ENCODE measurements at regions not wholly inside any gene's neighbourhood (a gene's known extent, or its start where the extent isn't known, plus 50 kb on each side); places are given as distances from the start of the nearest gene placed in this dataset.
"Not testable (repeated sequence)": the region's sequence is repeated elsewhere in the genome, so short reads cannot be mapped to it uniquely, and the experiment has no call there.

GRCh38 chr14:95769976-95770375 is 56.1 kb upstream of the TCL1A start:
- no peak overlapping the region for H3K4me3 Mint-ChIP-seq
- no peaks in the 10 kb centered on the region for H3K9me3 Mint-ChIP-seq
- no peaks in the 10 kb centered on the region for H3K36me3 Mint-ChIP-seq (ENCODE audit: insufficient read depth)
- peaks cover 16% of the 10 kb centered on the region for H3K27me3 Mint-ChIP-seq (ENCODE audit: low read depth)
- no peaks in the 10 kb centered on the region for H3K4me1 Mint-ChIP-seq (ENCODE audit: low read depth)
- DNase-seq (no peak), ATAC-seq (no peak)

GRCh38 chr14:95769431-95769830 is 55.5 kb upstream of the TCL1A start:
- H3K4me1 Mint-ChIP-seq (ENCODE audit: low read depth); ATAC-seq; DNase-seq; H3K4me3 Mint-ChIP-seq; H3K9me3 Mint-ChIP-seq; H3K36me3 Mint-ChIP-seq (ENCODE audit: insufficient read depth): not testable (repeated sequence)
- peaks cover 13% of the 10 kb centered on the region for H3K27me3 Mint-ChIP-seq (ENCODE audit: low read depth)

- Mint-ChIP-seq H3K36me3 (ENCODE audit: insufficient read depth) (no peaks in the 10 kb centered on the region), H3K27me3 (ENCODE audit: low read depth) (peaks cover 32% of the 10 kb centered on the region), H3K4me3 (no peak overlapping the region), H3K9me3 (peaks cover 2% of the 10 kb centered on the region), H3K4me1 (ENCODE audit: low read depth) (no peaks in the 10 kb centered on the region)
- no peak for ATAC-seq
- no peak for DNase-seq
Measured at GRCh38 chr14:95765051-95765450, 51.1 kb upstream of the TCL1A start.

- H3K9me3 Mint-ChIP-seq: peaks cover 2% of the 10 kb centered on the region
- no peak overlapping the region for H3K4me3 Mint-ChIP-seq
Measured at GRCh38 chr14:95763875-95764274, 50.0 kb upstream of the TCL1A start.

More at GRCh38 chr14:95763875-95764274, 50.0 kb upstream of the TCL1A start:
- ATAC-seq (no peak), DNase-seq (no peak)
- H3K36me3 Mint-ChIP-seq (ENCODE audit: insufficient read depth): no peaks in the 10 kb centered on the region
- no peaks in the 10 kb centered on the region for H3K4me1 Mint-ChIP-seq (ENCODE audit: low read depth)
- H3K27me3 Mint-ChIP-seq (ENCODE audit: low read depth): peaks cover 34% of the 10 kb centered on the region
